PC-3 (cell line): ENCODE measurements at regions not wholly inside any gene's neighbourhood (a gene's known extent, or its start where the extent isn't known, plus 50 kb on each side); places are given as distances from the start of the nearest gene placed in this dataset.

ENCODE experiments used
- ATAC-seq: fragments of 200-7000 bp; cut with Tn5 transposase; 2 replicates; pipeline ENCODE4 v1.9.1; 2020; ENCODE audit warnings: mild to moderate bottlenecking, moderate library complexity
- BruUV-seq: library from RNA; stranded (reverse); fragments of 400-500 nt; replicated peaks from 2 replicates; lab custom pipeline; 2021; lab: Mats Ljungman, UMichigan
- CTCF ChIA-PET: fragments of 300-600 bp; sonication (Branson Sonifier 250); formaldehyde crosslinking; loops from one replicate; lab custom pipeline; 2022; ENCODE audit warnings: antibody characterized with exemption; lab: Charles Lee
- POLR2A ChIA-PET: fragments of 300-600 bp; sonication (Branson Sonifier 250); formaldehyde crosslinking; loops from one replicate; lab custom pipeline; 2022; ENCODE audit warnings: antibody characterized with exemption; ENCODE audit not compliant: unreplicated experiment; lab: Charles Lee
- DNase-seq: peaks from one replicate; pipeline ENCODE4 v3.0.0-alpha.2; 2015
- H2AFZ ChIP-seq: fragments of 300-600 bp; sonication (generic); 2 replicates; pipeline ENCODE4 v1.6.0; 2016; ENCODE audit warnings: antibody characterized with exemption, low read length
- H3F3A ChIP-seq: fragments of 300-600 bp; sonication (generic); one replicate; pipeline ENCODE4 v1.6.0; 2017; ENCODE audit warnings: antibody characterized with exemption, low read length, control low read depth, mild to moderate bottlenecking; ENCODE audit not compliant: unreplicated experiment
- H3K27ac ChIP-seq: fragments of 300-600 bp; sonication (generic); 2 replicates; pipeline ENCODE4 v1.5.1; 2016; ENCODE audit warnings: mild to moderate bottlenecking, low read length
- H3K27me3 ChIP-seq: fragments of 300-600 bp; sonication (generic); 2 replicates; pipeline ENCODE4 v1.6.1; 2016; ENCODE audit warnings: low read length, mixed read lengths
- H3K36me3 ChIP-seq: fragments of 300-600 bp; sonication (generic); 2 replicates; pipeline ENCODE4 v1.6.1; 2016; ENCODE audit warnings: low read depth, mixed run types, low read length, mixed read lengths
- H3K4me1 ChIP-seq: fragments of 300-600 bp; sonication (generic); 2 replicates; pipeline ENCODE4 v1.5.1; 2016; ENCODE audit warnings: low read length; ENCODE audit not compliant: insufficient read depth
- H3K4me2 ChIP-seq: fragments of 300-600 bp; sonication (generic); 2 replicates; pipeline ENCODE4 v1.6.0; 2016; ENCODE audit warnings: low read length
- H3K4me3 ChIP-seq: fragments of 300-600 bp; sonication (generic); 2 replicates; pipeline ENCODE4 v1.5.1; 2016; ENCODE audit warnings: mild to moderate bottlenecking, low read length, mixed read lengths
- H3K79me2 ChIP-seq: fragments of 300-600 bp; sonication (generic); 2 replicates; pipeline ENCODE4 v1.6.1; 2017; ENCODE audit warnings: low read length, mixed read lengths
- H3K9ac ChIP-seq: fragments of 300-600 bp; sonication (generic); 2 replicates; pipeline ENCODE4 v1.6.0; 2016; ENCODE audit warnings: mild to moderate bottlenecking, low read length
- H3K9me2 ChIP-seq: fragments of 300-600 bp; sonication (generic); replicated peaks from 2 replicates; pipeline ENCODE4 v1.6.1; 2016; ENCODE audit warnings: mixed run types, low read length, mixed read lengths
- H3K9me3 ChIP-seq: fragments of 300-600 bp; sonication (generic); 2 replicates; pipeline ENCODE4 v1.6.1; 2016; ENCODE audit warnings: low read length, mixed read lengths
- H4K20me1 ChIP-seq: fragments of 300-600 bp; sonication (generic); 2 replicates; pipeline ENCODE4 v1.6.1; 2016; ENCODE audit warnings: low read length, mixed read lengths
- CTCF ChIP-seq: fragments of 300-600 bp; sonication (generic); conservative IDR thresholded peaks from 2 replicates; pipeline ENCODE4 v1.5.1; 2017; ENCODE audit warnings: antibody characterized with exemption, low read depth, mild to moderate bottlenecking, low read length
- EZH2 ChIP-seq: fragments of 300-600 bp; sonication (generic); IDR thresholded peaks from one replicate; pipeline ENCODE4 v1.6.1; 2017; ENCODE audit warnings: antibody characterized with exemption, mild to moderate bottlenecking, low read length; ENCODE audit not compliant: unreplicated experiment
- EZH2phosphoT487 ChIP-seq: fragments of 300-600 bp; sonication (generic); IDR thresholded peaks from 2 replicates; pipeline ENCODE4 v1.6.1; 2018; ENCODE audit warnings: mild to moderate bottlenecking, antibody characterized with exemption, low read length, borderline replicate concordance
- intact Hi-C: fragments of 100-400 bp; cut with micrococcal nuclease; formaldehyde crosslinking; loops from 2 replicates; pipeline ENCODE4 v1.9.0; 2023

DNA sequence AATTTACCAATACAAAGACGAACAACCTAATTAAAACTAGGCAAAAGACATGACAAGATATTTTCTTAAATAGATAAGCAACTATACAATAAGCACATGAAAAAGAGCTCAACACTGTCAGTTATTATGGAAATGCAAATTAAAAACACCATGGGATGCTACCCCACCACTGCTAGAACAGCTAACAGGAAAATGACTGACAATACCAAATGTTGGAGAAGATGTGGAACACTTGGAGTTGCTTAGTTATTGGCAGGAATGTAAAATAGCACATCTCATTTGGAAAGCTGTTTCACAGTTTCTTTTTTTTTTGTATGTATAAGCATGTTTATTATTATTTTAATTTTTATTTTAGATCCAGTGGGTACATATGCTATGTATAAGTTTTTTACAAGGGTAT, 84.4 kb downstream of the CYRIA start:
- no peaks in the 10 kb centered on the region for H3F3A ChIP-seq
- no peaks in the 10 kb centered on the region for H4K20me1 ChIP-seq
- H3K9me2 ChIP-seq = no peaks in the 10 kb centered on the region
- TF ChIP-seq EZH2 (no peak), EZH2phosphoT487 (no peak), CTCF (no peak)
- H3K4me1 ChIP-seq = no peaks in the 10 kb centered on the region
- POLR2A ChIA-PET = no interaction called here
- H3K4me2 ChIP-seq = no peak overlapping the region
- no peaks in the 10 kb centered on the region for H3K27me3 ChIP-seq
- CTCF ChIA-PET = no interaction called here
- no peak overlapping the region for H2AFZ ChIP-seq
- H3K9ac ChIP-seq = no peak overlapping the region
- H3K36me3 ChIP-seq = no peaks in the 10 kb centered on the region
- no peak overlapping the region for H3K27ac ChIP-seq
- H3K79me2 ChIP-seq = no peaks in the 10 kb centered on the region
- no peaks in the 10 kb centered on the region for H3K9me3 ChIP-seq
- no peak for DNase-seq
- intact Hi-C loops = no loop called here
- no peak for ATAC-seq
- no TSS peak for BruUV-seq
- H3K4me3 ChIP-seq = no peak overlapping the region

DNA sequence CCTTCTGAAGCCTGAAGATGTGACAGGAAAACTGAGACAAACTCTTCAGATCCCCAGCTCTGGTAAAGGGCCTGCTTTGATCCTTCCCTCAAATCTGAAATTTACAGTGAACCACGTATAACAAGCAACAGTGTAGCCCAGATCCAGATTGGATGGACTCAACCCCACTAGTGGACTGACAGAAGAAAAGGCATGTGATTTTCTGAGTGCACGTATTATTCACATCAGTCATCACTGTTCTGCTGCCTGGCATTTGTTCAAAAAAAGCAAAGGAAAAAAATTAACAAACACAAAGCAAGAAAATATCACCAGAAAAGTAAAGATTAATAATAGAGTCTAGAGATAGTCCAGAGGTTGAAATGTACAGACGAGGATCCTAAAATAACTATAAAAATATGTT, 87.6 kb downstream of the CYRIA start:
- H3K4me3 ChIP-seq = no peak overlapping the region
- no peaks in the 10 kb centered on the region for H3K9me3 ChIP-seq
- no peaks in the 10 kb centered on the region for H3K27me3 ChIP-seq
- no peak overlapping the region for H2AFZ ChIP-seq
- ATAC-seq (no peak), DNase-seq (no peak)
- H3K36me3 ChIP-seq = no peaks in the 10 kb centered on the region
- H3K4me1 ChIP-seq = no peaks in the 10 kb centered on the region
- no peaks in the 10 kb centered on the region for H3K79me2 ChIP-seq
- TF ChIP-seq CTCF (no peak), EZH2 (no peak), EZH2phosphoT487 (no peak)
- no peak overlapping the region for H3K27ac ChIP-seq
- CTCF ChIA-PET = no interaction called here
- POLR2A ChIA-PET = no interaction called here
- BruUV-seq = no TSS peak
- intact Hi-C loops = no loop called here
- H3K4me2 ChIP-seq = no peak overlapping the region
- H4K20me1 ChIP-seq = no peaks in the 10 kb centered on the region
- H3K9ac ChIP-seq = no peak overlapping the region
- H3F3A ChIP-seq = no peaks in the 10 kb centered on the region
- no peaks in the 10 kb centered on the region for H3K9me2 ChIP-seq

DNA sequence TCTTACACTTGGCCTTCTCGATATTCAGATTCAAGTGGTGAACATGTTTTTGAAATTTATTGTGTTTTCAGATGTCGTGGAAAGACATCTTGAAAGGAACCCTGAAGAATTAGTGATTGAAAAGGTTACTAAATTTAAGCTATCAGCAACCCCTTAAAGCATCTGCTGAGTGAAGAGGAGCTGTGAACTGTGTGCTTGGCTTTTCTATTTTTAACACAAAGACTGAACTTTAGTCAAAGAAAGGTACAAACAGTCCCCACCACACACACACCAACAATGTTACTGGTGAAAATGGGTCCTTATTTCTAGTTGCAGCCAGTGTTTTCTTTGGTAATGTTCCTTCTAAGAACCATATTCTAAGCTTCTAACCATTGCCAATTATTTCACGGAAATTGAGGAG, 95.1 kb downstream of the CYRIA start:
- CTCF ChIA-PET = no interaction called here
- H3K9me2 ChIP-seq = no peaks in the 10 kb centered on the region
- H3K4me1 ChIP-seq = no peaks in the 10 kb centered on the region
- H3K9me3 ChIP-seq = peaks cover 4% of the 10 kb centered on the region; the same call in 1 of the 2 replicates
- H3K27ac ChIP-seq = no peak overlapping the region
- no peak overlapping the region for H3K4me3 ChIP-seq
- H3K36me3 ChIP-seq = no peaks in the 10 kb centered on the region
- POLR2A ChIA-PET = no interaction called here
- H3K79me2 ChIP-seq = no peaks in the 10 kb centered on the region
- DNase-seq (no peak), ATAC-seq (no peak)
- no peak overlapping the region for H3K9ac ChIP-seq
- intact Hi-C loops = no loop called here
- no peaks in the 10 kb centered on the region for H4K20me1 ChIP-seq
- no peaks in the 10 kb centered on the region for H3K27me3 ChIP-seq
- no peak overlapping the region for H2AFZ ChIP-seq
- no peaks in the 10 kb centered on the region for H3F3A ChIP-seq
- no peak overlapping the region for H3K4me2 ChIP-seq
- BruUV-seq = no TSS peak
- no peak for TF ChIP-seq EZH2
- no peak for TF ChIP-seq CTCF
- TF ChIP-seq EZH2phosphoT487 = no peak
